Neural cell (in vitro differentiated cells): ENCODE measurements at regions not wholly inside any gene's neighbourhood (a gene's known extent, or its start where the extent isn't known, plus 50 kb on each side); places are given as distances from the start of the nearest gene placed in this dataset.

ENCODE experiments used
- H2AFZ ChIP-seq: fragments of 200-600, 300-800 bp; sonication (generic), shearing (Covaris generic); 2 replicates; pipeline ENCODE4 v1.6.0; 2014; ENCODE audit warnings: low read depth, mild to moderate bottlenecking, antibody characterized with exemption, low read length, moderate library complexity
- H3F3A ChIP-seq: fragments of 200-600 bp; shearing (Covaris generic); 2 replicates; pipeline ENCODE4 v1.6.1; 2016; ENCODE audit warnings: mild to moderate bottlenecking, moderate library complexity, mixed read lengths, antibody characterized with exemption, low read length; ENCODE audit not compliant: insufficient read depth, poor library complexity, severe bottlenecking
- H3K27ac ChIP-seq: fragments of 200-600, 300-800 bp; sonication (generic), shearing (Covaris generic); 2 replicates; pipeline ENCODE4 v1.5.1; 2014; ENCODE audit warnings: mild to moderate bottlenecking, low read length, moderate library complexity
- H3K27me3 ChIP-seq: fragments of 300-800, 200-600 bp; sonication (generic), shearing (Covaris generic); 2 replicates; pipeline ENCODE4 v1.6.0; 2014; ENCODE audit warnings: mild to moderate bottlenecking, low read depth, low read length, moderate library complexity; ENCODE audit not compliant: insufficient read depth
- H3K36me3 ChIP-seq: fragments of 300-800, 200-600 bp; sonication (generic), shearing (Covaris generic); 2 replicates; pipeline ENCODE4 v1.5.1; 2014; ENCODE audit warnings: mild to moderate bottlenecking, antibody characterized with exemption, low read length, moderate library complexity; ENCODE audit not compliant: insufficient read depth
- H3K4me2 ChIP-seq: fragments of 300-800, 200-600 bp; sonication (generic), shearing (Covaris generic); 2 replicates; pipeline ENCODE4 v1.6.0; 2014; ENCODE audit warnings: mild to moderate bottlenecking, low read length
- H3K4me3 ChIP-seq: fragments of 300-800, 200-600 bp; sonication (generic), shearing (Covaris generic); 2 replicates; pipeline ENCODE4 v1.5.1; 2014; ENCODE audit warnings: mild to moderate bottlenecking, low read length, moderate library complexity
- H3K79me2 ChIP-seq: fragments of 200-600 bp; shearing (Covaris generic); replicated peaks from 2 replicates; pipeline ENCODE4 v1.6.0; 2014; ENCODE audit warnings: mild to moderate bottlenecking, low read length, moderate library complexity; ENCODE audit not compliant: insufficient read depth
- H3K9ac ChIP-seq: fragments of 300-800, 200-600 bp; sonication (generic), shearing (Covaris generic); 2 replicates; pipeline ENCODE4 v1.6.1; 2016; ENCODE audit warnings: mild to moderate bottlenecking, low read length, mixed read lengths
- H3K9me2 ChIP-seq: fragments of 200-600 bp; shearing (Covaris generic); 2 replicates; pipeline ENCODE4 v1.6.1; 2016; ENCODE audit warnings: mild to moderate bottlenecking, low read length, mixed read lengths; ENCODE audit not compliant: insufficient read depth
- H3K9me3 ChIP-seq: fragments of 200-600, 300-800 bp; sonication (generic), shearing (Covaris generic); 2 replicates; pipeline ENCODE4 v1.6.1; 2016; ENCODE audit warnings: mild to moderate bottlenecking, mixed run types, low read length, moderate library complexity, mixed read lengths
- H4K20me1 ChIP-seq: fragments of 200-600 bp; shearing (Covaris generic); 2 replicates; pipeline ENCODE4 v1.6.1; 2016; ENCODE audit warnings: mild to moderate bottlenecking, mixed run types; ENCODE audit not compliant: insufficient read depth
- EP300 ChIP-seq: fragments of 450-650 bp; conservative IDR thresholded peaks from 2 replicates; pipeline ENCODE4 v1.6.1; 2014; ENCODE audit warnings: antibody characterized with exemption, mild to moderate bottlenecking, moderate library complexity; ENCODE audit not compliant: poor library complexity, severe bottlenecking
- EZH2 ChIP-seq: fragments of 200-600, 300-800 bp; shearing (Covaris generic), sonication (generic); IDR thresholded peaks from 2 replicates; pipeline ENCODE4 v1.6.1; 2014; ENCODE audit warnings: antibody characterized with exemption, low read length, borderline replicate concordance, mild to moderate bottlenecking; ENCODE audit not compliant: insufficient read depth, poor library complexity, severe bottlenecking
- MXI1 ChIP-seq: fragments of 450-650 bp; conservative IDR thresholded peaks from 2 replicates; pipeline ENCODE4 v1.6.1; 2014; ENCODE audit warnings: antibody characterized with exemption, mild to moderate bottlenecking; ENCODE audit not compliant: poor library complexity, severe bottlenecking
- POLR2AphosphoS5 ChIP-seq: IDR thresholded peaks from 2 replicates; pipeline ENCODE4 v1.6.1; 2012
- RAD21 ChIP-seq: fragments of 450-650 bp; conservative IDR thresholded peaks from 2 replicates; pipeline ENCODE4 v1.6.1; 2014; ENCODE audit warnings: antibody characterized with exemption, mild to moderate bottlenecking, moderate library complexity
- REST ChIP-seq: IDR thresholded peaks from 2 replicates; pipeline ENCODE4 v1.6.1; 2012; ENCODE audit warnings: borderline replicate concordance
- SMC3 ChIP-seq: fragments of 450-650 bp; conservative IDR thresholded peaks from 2 replicates; pipeline ENCODE4 v1.6.1; 2014; ENCODE audit warnings: antibody characterized with exemption, mild to moderate bottlenecking, moderate library complexity; ENCODE audit not compliant: poor library complexity
- TAF1 ChIP-seq: IDR thresholded peaks from 2 replicates; pipeline ENCODE4 v1.6.1; 2012; ENCODE audit warnings: low read depth
- TF ChIP-seq, protein P1 (sequence below): fragments of 450-650 bp; IDR thresholded peaks from 2 replicates; pipeline ENCODE4 v1.5.1; 2014; ENCODE audit warnings: antibody characterized with exemption, mild to moderate bottlenecking, moderate library complexity; ENCODE audit not compliant: poor library complexity, severe bottlenecking

DNA sequence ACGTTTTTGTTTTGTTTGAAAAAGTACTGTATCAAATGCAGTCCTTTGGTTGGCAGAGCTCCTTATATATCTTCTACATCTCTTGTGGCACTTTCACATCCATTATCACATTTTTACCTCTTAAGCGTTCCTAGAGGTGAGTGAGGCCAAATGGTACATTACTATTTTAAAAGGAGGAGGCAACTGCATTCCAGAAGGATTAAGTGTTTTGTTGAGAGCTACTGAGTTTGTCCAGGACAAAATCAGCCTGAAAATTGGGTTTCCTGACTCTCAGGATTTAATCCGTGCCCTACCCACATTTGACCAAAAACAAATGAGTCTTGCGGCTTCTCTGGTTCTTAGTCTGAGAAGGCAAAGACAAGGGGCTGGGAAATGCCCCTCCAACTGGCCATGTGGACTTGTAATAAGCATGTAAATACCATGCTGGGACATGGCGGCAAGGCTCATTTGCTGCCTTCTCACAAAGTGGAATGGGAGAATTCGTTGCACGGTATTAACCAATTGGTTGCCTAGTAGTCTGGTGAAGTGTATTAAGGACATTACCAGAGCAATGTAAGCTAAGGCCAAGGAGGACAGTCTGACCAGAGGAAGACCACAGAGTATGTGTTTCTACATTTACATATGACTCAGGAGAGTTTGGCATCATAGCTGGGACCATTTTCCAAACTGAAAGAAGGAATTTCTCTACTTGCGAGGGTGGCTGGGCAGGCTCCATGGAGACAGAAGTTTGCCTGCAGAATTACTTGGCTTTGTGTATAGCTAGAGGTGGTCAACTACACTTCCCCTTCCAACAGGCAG lies 175.8 kb upstream of the PLXNC1 start:
- Histone ChIP-seq H3K4me3 (no peak overlapping the region), H3K79me2 (no peaks in the 10 kb centered on the region), H4K20me1 (no peaks in the 10 kb centered on the region), H3K27me3 (no peaks in the 10 kb centered on the region), H2AFZ (no peak overlapping the region), H3K4me2 (no peak overlapping the region), H3K9ac (no peak overlapping the region), H3K36me3 (no peaks in the 10 kb centered on the region), H3K27ac (no peak overlapping the region), H3F3A (no peaks in the 10 kb centered on the region), H3K9me2 (no peaks in the 10 kb centered on the region), H3K9me3 (no peaks in the 10 kb centered on the region)
- TF ChIP-seq TAF1: no peak

GRCh38 chr12:93974252-93974651 lies 174.1 kb upstream of the PLXNC1 start:
- H3K9ac ChIP-seq: no peak overlapping the region
- H3K4me2 ChIP-seq: no peak overlapping the region
- no peaks in the 10 kb centered on the region for H4K20me1 ChIP-seq
- H3K36me3 ChIP-seq: no peaks in the 10 kb centered on the region
- no peak overlapping the region for H2AFZ ChIP-seq
- H3K79me2 ChIP-seq: no peaks in the 10 kb centered on the region
- H3K9me2 ChIP-seq: no peaks in the 10 kb centered on the region
- H3K27ac ChIP-seq: no peak overlapping the region
- TF ChIP-seq SMC3 (no peak), POLR2AphosphoS5 (no peak), EZH2 (no peak), RAD21 (no peak), EP300 (no peak), TAF1 (no peak), REST (no peak), MXI1 (no peak)
- TF ChIP-seq, protein P1, sequence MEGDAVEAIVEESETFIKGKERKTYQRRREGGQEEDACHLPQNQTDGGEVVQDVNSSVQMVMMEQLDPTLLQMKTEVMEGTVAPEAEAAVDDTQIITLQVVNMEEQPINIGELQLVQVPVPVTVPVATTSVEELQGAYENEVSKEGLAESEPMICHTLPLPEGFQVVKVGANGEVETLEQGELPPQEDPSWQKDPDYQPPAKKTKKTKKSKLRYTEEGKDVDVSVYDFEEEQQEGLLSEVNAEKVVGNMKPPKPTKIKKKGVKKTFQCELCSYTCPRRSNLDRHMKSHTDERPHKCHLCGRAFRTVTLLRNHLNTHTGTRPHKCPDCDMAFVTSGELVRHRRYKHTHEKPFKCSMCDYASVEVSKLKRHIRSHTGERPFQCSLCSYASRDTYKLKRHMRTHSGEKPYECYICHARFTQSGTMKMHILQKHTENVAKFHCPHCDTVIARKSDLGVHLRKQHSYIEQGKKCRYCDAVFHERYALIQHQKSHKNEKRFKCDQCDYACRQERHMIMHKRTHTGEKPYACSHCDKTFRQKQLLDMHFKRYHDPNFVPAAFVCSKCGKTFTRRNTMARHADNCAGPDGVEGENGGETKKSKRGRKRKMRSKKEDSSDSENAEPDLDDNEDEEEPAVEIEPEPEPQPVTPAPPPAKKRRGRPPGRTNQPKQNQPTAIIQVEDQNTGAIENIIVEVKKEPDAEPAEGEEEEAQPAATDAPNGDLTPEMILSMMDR: no peak
- H3K9me3 ChIP-seq: no peaks in the 10 kb centered on the region
- H3F3A ChIP-seq: no peaks in the 10 kb centered on the region
- no peak overlapping the region for H3K4me3 ChIP-seq
- no peaks in the 10 kb centered on the region for H3K27me3 ChIP-seq
